ENCODE measurements at regions not wholly inside any gene's neighbourhood (a gene's known extent, or its start where the extent isn't known, plus 50 kb on each side); places are given as distances from the start of the nearest gene placed in this dataset.

GRCh38 chr2:220787251-220787650, 784.9 kb downstream of the EPHA4 start:
- no peak for TF ChIP-seq CTCF (IDR thresholded peaks at IDR 0.05)
- DNase-seq (no peak), ATAC-seq (ENCODE audit: poor library complexity) (no peak)
- no peak overlapping the region for H3K4me3 ChIP-seq (ENCODE audit: low read length)
- no peak overlapping the region for H3K27ac ChIP-seq (ENCODE audit: low read depth in 1 of 2, low read length in 2 of 2)
- no peaks in the 10 kb centered on the region for H3K4me1 Mint-ChIP-seq (ENCODE audit: low read depth)
- H3K27ac Mint-ChIP-seq = no peak overlapping the region
- no peaks in the 10 kb centered on the region for H3K9me3 ChIP-seq (ENCODE audit: control insufficient read depth in 1 of 2, insufficient read depth in 1 of 2, low read length in 2 of 2)
- no peak overlapping the region for H3K4me3 Mint-ChIP-seq
- no peaks in the 10 kb centered on the region for H3K36me3 ChIP-seq (ENCODE audit: insufficient read depth, low read length)
- peaks cover 5% of the 10 kb centered on the region for H3K27me3 Mint-ChIP-seq
- no peaks in the 10 kb centered on the region for H3K27me3 ChIP-seq (ENCODE audit: control insufficient read depth in 1 of 2, insufficient read depth in 2 of 2, low read length in 2 of 2)
- H3K4me1 ChIP-seq (ENCODE audit: insufficient read depth, low read length) = no peaks in the 10 kb centered on the region
- no peaks in the 10 kb centered on the region for H3K9me3 Mint-ChIP-seq
- POLR2A ChIA-PET = no interaction called here
- CTCF ChIA-PET = no interaction called here
- intact Hi-C loops (cut with DNase I, micrococcal nuclease) = no loop called here
- no peaks in the 10 kb centered on the region for H3K36me3 Mint-ChIP-seq (ENCODE audit: low read depth)

DNA sequence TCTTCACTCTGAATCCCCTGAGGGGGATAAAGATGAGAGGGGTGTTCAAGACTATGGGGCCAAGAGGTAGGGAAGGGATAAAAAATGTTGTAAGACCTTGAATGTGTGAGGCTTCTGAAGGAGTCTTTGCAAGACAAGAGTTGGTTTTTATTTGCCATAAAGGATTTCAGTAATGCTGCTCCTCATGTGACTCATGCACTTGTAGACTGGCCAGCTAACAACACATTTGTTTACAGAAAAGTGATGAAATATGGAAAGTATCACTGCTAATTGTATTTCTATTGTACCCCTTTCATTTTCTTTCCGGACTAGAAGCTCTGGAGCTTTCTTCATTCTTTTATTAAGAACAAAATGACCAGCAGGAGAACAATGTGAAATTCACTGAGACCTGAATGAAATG, 782.1 kb downstream of the EPHA4 start:
- Histone ChIP-seq H3K4me3 (ENCODE audit: low read length) (no peak overlapping the region), H3K27me3 (ENCODE audit: control insufficient read depth in 1 of 2, insufficient read depth in 2 of 2, low read length in 2 of 2) (no peaks in the 10 kb centered on the region), H3K36me3 (ENCODE audit: insufficient read depth, low read length) (no peaks in the 10 kb centered on the region), H3K27ac (ENCODE audit: low read depth in 1 of 2, low read length in 2 of 2) (no peak overlapping the region), H3K9me3 (ENCODE audit: control insufficient read depth in 1 of 2, insufficient read depth in 1 of 2, low read length in 2 of 2) (no peaks in the 10 kb centered on the region), H3K4me1 (ENCODE audit: insufficient read depth, low read length) (no peaks in the 10 kb centered on the region)
- no peak overlapping the region for H3K4me3 Mint-ChIP-seq
- peaks cover 5% of the 10 kb centered on the region for H3K27me3 Mint-ChIP-seq
- no peak for DNase-seq
- ATAC-seq (ENCODE audit: poor library complexity) = no peak
- no peak overlapping the region for H3K27ac Mint-ChIP-seq
- intact Hi-C loops (cut with DNase I, micrococcal nuclease) = no loop called here
- no peak for TF ChIP-seq CTCF (IDR thresholded peaks at IDR 0.05)
- no peaks in the 10 kb centered on the region for H3K4me1 Mint-ChIP-seq (ENCODE audit: low read depth)
- ChIA-PET POLR2A (no interaction called here), CTCF (no interaction called here)
- no peaks in the 10 kb centered on the region for H3K9me3 Mint-ChIP-seq
- no peaks in the 10 kb centered on the region for H3K36me3 Mint-ChIP-seq (ENCODE audit: low read depth)

DNA sequence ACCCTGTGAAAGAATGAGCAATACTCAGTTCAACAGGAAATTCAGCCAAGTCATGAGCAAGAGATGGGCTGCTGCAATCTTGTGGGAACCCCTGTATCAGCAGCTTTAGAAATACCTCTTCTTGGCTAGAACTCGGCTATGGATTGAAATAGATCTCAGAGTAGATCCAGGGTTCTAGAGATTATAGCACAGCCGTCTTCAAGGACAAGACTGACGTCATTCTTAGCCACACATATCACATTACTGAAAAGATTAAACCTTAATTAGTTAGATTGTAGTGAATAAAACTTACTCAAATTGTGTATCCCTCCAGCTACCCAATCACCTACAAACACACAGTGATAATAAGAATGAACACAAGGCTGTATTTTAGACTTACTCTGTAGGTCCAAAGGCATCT, 776.4 kb downstream of the EPHA4 start:
- ChIA-PET POLR2A (no interaction called here), CTCF (no interaction called here)
- no peaks in the 10 kb centered on the region for H3K4me1 Mint-ChIP-seq (ENCODE audit: low read depth)
- Histone ChIP-seq H3K36me3 (ENCODE audit: insufficient read depth, low read length) (no peaks in the 10 kb centered on the region), H3K27ac (ENCODE audit: low read depth in 1 of 2, low read length in 2 of 2) (no peak overlapping the region), H3K9me3 (ENCODE audit: control insufficient read depth in 1 of 2, insufficient read depth in 1 of 2, low read length in 2 of 2) (no peaks in the 10 kb centered on the region), H3K4me1 (ENCODE audit: insufficient read depth, low read length) (no peaks in the 10 kb centered on the region), H3K27me3 (ENCODE audit: control insufficient read depth in 1 of 2, insufficient read depth in 2 of 2, low read length in 2 of 2) (no peaks in the 10 kb centered on the region), H3K4me3 (ENCODE audit: low read length) (no peak overlapping the region)
- no peak for TF ChIP-seq CTCF (IDR thresholded peaks at IDR 0.05)
- no peak for DNase-seq
- no peaks in the 10 kb centered on the region for H3K36me3 Mint-ChIP-seq (ENCODE audit: low read depth)
- no peaks in the 10 kb centered on the region for H3K9me3 Mint-ChIP-seq
- peaks cover 5% of the 10 kb centered on the region for H3K27me3 Mint-ChIP-seq
- no peak for ATAC-seq (ENCODE audit: poor library complexity)
- H3K4me3 Mint-ChIP-seq = no peak overlapping the region
- H3K27ac Mint-ChIP-seq = no peak overlapping the region
- intact Hi-C loops (cut with DNase I, micrococcal nuclease) = no loop called here
